NCI-H446 (cell line): ENCODE measurements at regions not wholly inside any gene's neighbourhood (a gene's known extent, or its start where the extent isn't known, plus 50 kb on each side); places are given as distances from the start of the nearest gene placed in this dataset.
"Not testable (repeated sequence)": the region's sequence is repeated elsewhere in the genome, so short reads cannot be mapped to it uniquely, and the experiment has no call there.

ENCODE experiments used
- DNase-seq, 2 experiments: peaks; one replicate each; lab custom pipeline; 2025; lab: John Stamatoyannopoulos, UW

DNA sequence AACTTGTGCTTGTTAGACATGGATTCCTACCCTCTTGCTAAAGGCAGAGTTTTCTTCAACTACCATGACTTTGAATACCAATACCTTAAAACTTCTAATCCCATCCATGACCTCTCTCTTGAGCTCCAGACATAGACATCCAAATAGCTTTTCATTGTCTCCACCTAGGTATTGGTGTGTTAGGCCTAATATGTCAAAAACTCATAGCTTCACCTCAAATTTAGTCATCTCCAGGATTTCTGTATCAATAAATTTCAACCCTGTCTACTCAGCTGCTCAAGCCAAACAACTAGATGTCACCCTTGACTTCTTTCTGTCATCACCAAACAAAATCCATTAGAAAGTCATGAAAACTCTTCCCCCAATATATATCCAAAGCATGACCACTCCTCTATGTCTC, 617.7 kb upstream of the GRIA3 start:
- DNase-seq = no peak

GRCh38 chrX:122567911-122568310, 616.2 kb upstream of the GRIA3 start:
- DNase-seq = no peak

GRCh38 chrX:122572461-122572860, 611.6 kb upstream of the GRIA3 start:
- no peak for DNase-seq

GRCh38 chrX:122579036-122579435, 605.0 kb upstream of the GRIA3 start:
- DNase-seq = no peak

GRCh38 chrX:122579526-122579925, 604.6 kb upstream of the GRIA3 start:
- no peak for DNase-seq

DNA sequence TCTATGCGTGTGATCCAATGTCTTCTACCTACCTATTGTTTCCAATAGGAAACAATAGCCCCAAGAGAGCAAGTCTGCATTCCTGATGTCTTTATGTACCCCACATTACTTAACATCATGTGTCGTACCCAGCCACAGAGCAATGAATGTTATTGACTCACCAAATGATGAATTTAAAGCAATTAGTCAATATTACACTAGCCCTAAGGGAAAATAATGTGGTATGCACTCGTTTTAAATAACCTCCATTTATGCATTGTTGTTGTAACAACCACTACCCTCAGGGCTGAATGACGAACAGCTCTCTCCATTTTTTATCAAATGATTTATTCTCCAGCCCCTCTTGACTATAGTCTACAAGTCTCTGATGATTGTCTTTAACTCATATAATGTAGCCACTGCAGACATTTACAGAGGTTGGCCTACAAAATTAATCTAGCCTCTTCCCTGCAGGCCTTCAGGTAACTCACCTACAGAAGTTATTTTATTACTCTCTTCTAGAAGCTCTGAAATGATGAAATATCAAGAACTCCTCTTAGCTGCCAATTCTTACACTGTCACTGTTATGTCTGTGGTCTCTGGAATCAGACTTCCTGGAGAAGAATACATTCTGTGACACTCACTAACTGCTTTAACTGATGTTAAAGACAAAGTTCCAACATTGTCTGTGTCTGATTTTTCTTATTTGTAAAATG, 601.7 kb upstream of the GRIA3 start:
- no peak for DNase-seq

DNA sequence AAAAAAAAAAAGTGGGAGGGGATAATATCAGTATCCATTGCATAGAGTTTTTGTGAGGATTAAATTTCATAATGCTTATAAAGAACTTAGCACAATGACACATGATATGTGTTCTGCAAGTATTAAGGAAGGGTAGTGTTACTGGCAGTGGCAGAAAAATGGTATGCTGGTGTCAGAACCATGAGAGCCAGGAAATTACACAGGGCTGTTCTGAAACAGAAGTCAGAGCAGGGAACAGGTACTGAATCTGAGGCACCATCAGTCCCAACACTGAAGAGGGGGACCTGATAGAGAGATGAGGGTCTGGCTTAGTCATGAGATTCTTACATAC, 601.1 kb upstream of the GRIA3 start:
- no peak for DNase-seq

DNA sequence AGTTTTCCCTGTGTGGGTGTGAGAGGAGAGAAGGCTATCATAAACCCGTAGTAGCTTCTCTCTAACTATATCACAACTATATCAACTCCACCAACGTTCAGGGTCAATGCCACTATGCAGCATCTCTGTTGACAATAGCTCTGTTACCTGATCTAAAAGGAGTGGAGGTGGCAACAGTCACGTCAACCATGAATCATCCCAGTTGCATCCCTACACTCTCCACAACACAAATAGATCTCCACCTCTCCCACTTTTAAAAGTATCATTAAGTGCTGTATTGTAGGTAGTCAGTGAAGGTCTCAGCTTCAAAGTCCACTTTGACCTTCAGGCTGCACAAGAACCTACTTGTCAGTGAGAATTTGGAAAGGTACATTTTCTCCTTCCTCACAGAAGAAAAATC, 600.5 kb upstream of the GRIA3 start:
- no peak for DNase-seq

DNA sequence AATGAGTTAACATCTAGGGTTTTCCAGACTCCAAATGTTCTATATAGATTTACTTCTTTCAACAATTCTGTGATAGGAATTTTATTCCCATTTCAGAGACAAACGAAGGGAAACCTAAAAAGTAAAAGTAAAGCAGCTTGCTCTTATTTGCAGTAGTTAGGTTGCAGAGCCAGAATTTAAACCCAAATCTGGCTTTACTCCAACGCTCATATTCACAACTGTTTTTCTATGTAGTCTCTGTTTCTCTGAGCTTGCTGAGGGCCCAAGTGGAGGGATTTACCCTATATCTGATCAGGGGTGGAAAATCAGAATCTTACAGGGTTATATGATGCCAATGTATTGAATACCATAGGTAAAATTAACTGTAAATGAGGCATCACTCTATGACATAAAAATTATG, 599.1 kb upstream of the GRIA3 start:
- DNase-seq = peak in 1 of 2 experiments; percentile 33

DNA sequence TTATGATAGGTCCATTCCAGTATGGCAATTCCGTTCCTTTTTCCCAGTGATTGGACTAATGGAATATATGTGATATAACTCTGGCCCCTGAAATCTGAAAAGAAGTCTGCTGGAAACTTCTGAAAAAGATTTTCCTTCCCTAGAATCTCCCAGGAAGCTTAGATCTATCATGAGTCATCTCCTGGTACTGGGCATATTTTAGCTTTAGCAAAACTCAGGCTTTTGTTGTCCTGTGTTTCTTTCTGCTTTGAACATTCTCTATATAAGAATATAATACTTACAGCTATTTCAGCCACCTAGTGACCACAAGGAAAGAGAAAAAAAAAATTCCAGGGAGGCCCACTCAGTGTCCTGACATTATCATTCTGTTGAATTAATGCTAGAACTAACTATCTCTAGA, 597.2 kb upstream of the GRIA3 start:
- no peak for DNase-seq

DNA sequence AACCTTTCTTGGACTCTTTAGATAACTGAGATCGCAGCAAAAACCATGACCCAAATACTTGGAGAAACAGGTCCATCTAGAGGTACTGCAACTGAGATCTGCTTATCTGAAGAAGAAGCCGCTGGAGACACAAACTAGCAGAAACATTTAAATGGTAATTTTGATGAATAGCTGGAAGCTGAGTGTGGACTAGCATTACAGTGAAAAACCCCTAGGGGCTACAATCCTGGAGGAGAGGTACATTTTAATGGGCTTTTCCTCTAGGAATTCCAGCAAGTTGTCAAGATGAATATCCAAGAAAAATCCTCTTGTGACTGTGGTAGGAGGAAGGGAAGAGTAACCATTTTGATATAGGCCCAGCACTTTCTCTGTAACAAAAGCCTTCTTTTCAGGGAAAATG, 592.5 kb upstream of the GRIA3 start:
- DNase-seq = no peak

DNA sequence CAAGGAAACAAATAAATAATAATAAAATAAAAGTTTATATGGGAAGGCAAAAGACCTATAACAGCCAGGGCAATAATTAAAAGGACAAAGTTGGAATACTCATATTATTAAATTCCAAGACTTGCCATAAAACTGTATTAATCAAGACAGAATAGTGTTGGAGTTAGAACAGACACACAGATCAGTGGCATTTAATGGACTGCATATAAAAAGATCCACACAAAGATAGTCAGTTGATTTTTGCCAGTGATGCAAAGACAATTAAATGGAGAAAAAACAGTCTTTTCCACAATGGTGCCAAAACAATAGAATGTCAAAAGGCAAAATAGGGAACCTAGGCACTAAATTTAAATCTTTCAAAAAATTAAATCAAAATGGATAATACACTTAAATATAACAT, 587.1 kb upstream of the GRIA3 start:
- DNase-seq = no peak

- DNase-seq = no peak
These were observed 561.3 kb upstream of the GRIA3 start for GRCh38 chrX:122622795-122623194.

- no peak for DNase-seq
These were observed 558.8 kb upstream of the GRIA3 start for GRCh38 chrX:122625239-122625638.

GRCh38 chrX:122625821-122626220, 558.3 kb upstream of the GRIA3 start:
- DNase-seq = no peak

DNA sequence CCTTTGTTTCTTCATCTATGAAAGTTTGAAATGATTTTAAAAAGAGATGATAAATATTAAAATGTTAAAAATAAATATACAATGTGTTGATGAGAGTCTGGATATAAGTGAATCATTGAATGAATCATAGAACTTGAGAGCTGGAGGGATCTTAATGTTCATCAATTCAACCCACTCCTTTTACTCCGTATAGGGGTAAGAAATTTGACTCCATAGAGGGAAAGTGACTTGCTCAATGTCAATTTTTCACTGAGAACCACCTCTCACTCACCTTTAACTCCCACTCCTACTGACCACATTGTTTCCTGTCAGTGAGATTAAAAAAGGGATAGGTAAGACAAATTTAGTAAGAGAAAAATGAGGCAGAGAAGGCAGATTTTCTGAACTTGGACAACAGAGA, 557.2 kb upstream of the GRIA3 start:
- DNase-seq = no peak

DNA sequence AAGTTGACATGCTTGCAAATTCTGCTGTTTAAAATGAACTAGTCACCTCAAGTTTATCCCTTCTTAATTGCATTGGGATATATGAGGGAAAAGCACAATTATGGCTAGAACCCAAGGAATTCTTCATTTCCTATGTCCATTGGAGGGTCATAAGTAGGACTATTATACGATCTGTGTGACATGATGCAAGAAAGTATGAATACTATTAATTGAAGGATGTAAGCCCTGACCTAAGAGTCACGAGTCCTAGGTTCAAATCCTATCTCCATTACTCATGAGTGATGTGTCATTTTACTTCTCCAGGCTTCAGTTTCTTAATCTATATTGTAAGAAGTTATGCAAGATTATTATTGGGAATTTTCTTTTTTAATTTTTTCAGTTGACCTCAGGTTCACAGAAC, 542.9 kb upstream of the GRIA3 start:
- no peak for DNase-seq

DNA sequence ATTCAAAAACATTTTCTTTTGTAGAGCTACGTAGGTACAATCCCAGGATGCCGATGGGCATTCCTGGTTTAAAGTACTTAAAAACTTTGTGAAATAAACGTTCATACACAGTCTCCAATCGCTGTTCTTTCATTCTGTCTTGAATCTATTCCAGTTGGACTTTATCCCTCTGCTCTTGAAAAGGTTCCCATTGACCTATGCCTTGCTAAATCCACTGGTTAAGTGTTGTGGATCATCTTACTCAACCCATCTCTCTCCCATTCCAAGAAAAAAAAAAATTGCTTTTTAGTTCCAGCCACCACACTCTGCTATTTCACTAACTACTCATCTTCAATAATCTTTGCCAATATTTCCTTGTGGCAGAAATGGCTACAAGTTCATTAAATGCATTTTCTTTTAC, 542.3 kb upstream of the GRIA3 start:
- DNase-seq = no peak

DNA sequence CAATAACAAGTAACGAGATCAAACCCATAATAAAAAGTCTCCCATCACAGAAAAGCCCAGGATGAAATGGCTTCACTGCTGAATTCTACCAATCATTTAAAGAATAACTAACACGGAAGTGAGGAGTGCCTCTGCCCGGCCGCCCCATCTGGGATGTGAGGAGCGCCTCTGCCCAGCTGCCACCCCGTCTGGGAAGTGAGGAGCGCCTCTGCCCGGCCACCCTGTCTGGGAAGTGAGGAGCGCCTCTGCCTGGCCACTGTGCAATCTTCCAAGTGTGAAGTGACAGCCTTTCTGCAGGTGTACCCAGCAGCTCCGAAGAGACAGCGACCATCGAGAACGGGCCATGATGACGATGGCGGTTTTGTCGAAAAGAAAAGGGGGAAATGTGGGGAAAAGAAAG, 528.8 kb upstream of the GRIA3 start:
- DNase-seq = not testable (repeated sequence)

GRCh38 chrX:122666601-122667000, 517.5 kb upstream of the GRIA3 start:
- no peak for DNase-seq

DNA sequence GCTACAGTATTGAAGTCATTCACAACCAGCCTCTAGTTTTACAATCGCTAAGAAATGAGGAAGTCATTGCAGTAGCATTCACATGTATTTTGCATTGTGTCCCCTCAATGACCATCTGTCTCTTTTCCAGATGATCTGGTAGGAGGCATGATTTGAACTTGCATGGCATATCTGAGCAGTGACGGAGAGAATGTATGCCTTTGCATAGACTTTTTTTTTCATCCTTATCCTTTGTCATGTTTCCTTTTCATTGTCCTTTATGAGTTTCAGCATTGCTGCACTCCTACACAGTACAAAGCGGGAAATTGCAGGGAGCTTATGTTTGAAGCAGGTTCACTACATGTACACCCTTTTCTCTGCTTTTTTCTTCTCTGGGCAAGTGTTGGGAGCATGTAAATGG, 516.4 kb upstream of the GRIA3 start:
- DNase-seq = no peak

- no peak for DNase-seq
These were observed 480.3 kb upstream of the GRIA3 start for GRCh38 chrX:122703762-122704161.

GRCh38 chrX:122739770-122740169, 444.3 kb upstream of the GRIA3 start:
- DNase-seq = no peak

DNA sequence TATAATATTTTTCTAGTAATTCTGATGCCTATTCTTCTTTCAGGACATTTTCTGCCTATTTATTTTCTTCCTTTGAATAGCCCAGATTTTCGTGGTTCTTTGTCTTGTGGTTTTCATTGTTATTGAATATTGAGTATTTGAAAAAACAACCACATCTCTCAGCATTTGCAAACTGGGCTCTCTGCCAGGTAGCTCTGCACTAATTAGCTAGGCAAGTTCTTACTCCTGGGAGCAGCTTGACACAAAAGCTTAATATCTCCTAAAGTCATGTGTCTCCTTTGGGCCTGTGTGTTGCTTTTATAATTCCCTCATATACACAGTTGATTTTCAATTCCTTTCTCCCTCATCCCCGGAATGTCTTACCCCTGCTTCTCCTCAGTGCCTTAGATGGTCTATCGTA, 413.5 kb upstream of the GRIA3 start:
- peak; percentile 5 for DNase-seq

DNA sequence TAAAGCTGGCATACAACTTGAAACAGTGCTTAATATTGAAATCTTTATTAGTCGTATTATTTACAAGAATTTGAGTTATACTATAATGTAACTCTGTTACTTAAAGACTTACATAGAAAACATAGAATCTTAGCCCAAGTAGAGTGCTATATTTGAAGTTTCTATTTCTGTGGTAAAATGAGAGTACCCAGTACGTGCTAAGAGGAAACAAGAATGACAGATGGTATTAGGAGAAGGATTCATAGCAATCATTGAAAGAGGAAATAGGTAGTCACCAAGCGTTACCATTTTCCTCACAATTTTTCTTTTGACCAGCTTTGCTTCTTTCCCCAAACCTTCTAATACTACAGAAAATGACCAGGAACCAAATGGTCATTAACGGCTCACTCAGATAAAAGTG, 412.1 kb upstream of the GRIA3 start:
- no peak for DNase-seq
